ENCODE measurements at regions not wholly inside any gene's neighbourhood (a gene's known extent, or its start where the extent isn't known, plus 50 kb on each side); places are given as distances from the start of the nearest gene placed in this dataset.
A peak's percentile ranks its signal among the peaks of the same experiment; 100 is the strongest.
"Not testable (repeated sequence)": the region's sequence is repeated elsewhere in the genome, so short reads cannot be mapped to it uniquely, and the experiment has no call there.

DNA sequence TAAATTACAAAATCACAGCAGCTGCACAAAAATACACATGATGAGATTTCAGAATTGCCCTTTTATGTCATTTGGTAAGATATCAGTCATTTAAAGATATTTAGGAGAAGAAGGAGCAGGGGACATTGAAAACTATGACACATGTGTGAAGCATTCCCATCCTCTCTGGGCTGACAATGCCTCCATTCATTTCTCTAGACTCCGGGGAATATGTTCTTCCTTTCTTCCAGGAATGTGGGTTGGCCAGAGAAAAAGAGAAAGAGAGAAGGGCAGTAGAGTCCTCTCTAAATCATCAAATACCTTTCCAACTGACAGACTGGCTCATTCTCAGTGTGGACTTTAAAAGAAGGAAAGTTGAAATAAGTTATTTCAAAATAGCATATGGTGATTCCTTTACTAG, 205.6 kb upstream of the ADAMTSL1 start:
- peak; percentile 8 for DNase-seq (ENCODE audit: low read depth)
- in situ Hi-C loops (cut with HindIII; ENCODE audit: low pct_unique_long_range_greater_than_20kb, low sequenced_read_pairs) = no loop called here

- DNase-seq (ENCODE audit: low read depth) = no peak
- in situ Hi-C loops (cut with HindIII; ENCODE audit: low pct_unique_long_range_greater_than_20kb, low sequenced_read_pairs) = no loop called here
These were observed 204.4 kb upstream of the ADAMTSL1 start for GRCh38 chr9:18269561-18269960.

- in situ Hi-C loops (cut with HindIII; ENCODE audit: low pct_unique_long_range_greater_than_20kb, low sequenced_read_pairs) = no loop called here
- DNase-seq (ENCODE audit: low read depth) = no peak
These were observed 199.3 kb upstream of the ADAMTSL1 start for GRCh38 chr9:18274693-18275092.

GRCh38 chr9:18275313-18275990, 198.5 kb upstream of the ADAMTSL1 start:
- in situ Hi-C loops (cut with HindIII; ENCODE audit: low pct_unique_long_range_greater_than_20kb, low sequenced_read_pairs) = no loop called here

DNA sequence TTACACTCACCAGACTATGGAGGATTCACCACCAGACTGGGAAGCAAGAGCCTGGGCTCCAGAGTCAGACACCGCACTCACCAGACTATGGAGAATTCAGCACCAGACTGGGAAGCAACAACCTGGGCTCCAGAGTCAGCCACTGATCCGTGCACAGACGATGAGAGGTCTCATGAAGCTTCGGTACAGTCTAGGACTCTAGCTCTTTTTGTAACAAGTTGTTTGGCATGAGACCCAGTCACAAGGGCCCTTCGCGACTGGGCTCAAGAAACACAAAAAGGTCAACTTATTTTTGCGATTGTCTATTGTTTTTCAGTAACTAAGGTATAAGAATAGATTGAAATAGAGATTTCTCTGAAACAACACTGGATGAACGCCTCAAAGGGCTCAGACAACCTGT, 192.7 kb upstream of the ADAMTSL1 start:
- no peak for DNase-seq (ENCODE audit: low read depth)

More at GRCh38 chr9:18275313-18275990, 198.5 kb upstream of the ADAMTSL1 start:
- no peak for DNase-seq (ENCODE audit: low read depth)

DNA sequence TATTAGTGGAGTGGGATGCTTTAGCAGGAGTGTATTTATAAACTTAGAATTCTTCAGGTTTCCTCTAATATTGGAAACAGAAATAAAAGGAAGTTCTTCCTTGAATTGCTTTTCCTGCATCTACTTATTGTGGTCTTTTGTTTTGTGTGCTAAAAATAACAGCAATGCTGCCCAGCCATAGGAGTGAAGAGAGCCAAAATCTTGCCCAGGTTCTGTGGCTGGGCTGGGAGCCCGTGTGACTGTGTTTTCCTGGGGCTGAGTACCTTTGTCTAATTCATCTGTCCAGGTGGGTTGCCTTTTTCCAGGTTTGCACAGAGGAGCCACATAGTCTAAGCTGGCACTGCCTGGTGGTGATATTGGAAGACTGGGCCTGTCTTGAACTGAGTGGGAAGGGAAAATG, 179.7 kb upstream of the ADAMTSL1 start:
- in situ Hi-C loops (cut with HindIII; ENCODE audit: low pct_unique_long_range_greater_than_20kb, low sequenced_read_pairs) = no loop called here
- DNase-seq (ENCODE audit: low read depth) = no peak

More for the DNA sequence above, 192.7 kb upstream of the ADAMTSL1 start:
- in situ Hi-C loops (cut with HindIII; ENCODE audit: low pct_unique_long_range_greater_than_20kb, low sequenced_read_pairs) = no loop called here

DNA sequence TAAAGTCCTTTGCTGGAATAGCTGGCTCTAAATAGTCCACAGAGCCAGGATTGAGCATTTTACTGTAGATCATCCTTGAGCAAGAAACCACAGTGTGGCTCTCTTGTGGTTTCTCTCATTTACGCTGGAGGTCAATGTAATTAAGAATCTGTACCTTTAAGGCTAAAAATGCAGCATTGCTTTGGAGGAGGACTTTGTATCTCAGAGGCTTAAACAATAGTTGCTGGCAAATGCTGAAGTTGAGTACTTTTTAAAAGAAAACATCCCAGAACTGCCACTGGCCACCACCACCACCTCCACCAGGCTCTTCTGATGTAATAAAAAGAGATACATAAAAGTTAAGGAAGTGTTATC, 177.3 kb upstream of the ADAMTSL1 start:
- in situ Hi-C loops (cut with HindIII; ENCODE audit: low pct_unique_long_range_greater_than_20kb, low sequenced_read_pairs) = no loop called here
- no peak for DNase-seq (ENCODE audit: low read depth)

DNA sequence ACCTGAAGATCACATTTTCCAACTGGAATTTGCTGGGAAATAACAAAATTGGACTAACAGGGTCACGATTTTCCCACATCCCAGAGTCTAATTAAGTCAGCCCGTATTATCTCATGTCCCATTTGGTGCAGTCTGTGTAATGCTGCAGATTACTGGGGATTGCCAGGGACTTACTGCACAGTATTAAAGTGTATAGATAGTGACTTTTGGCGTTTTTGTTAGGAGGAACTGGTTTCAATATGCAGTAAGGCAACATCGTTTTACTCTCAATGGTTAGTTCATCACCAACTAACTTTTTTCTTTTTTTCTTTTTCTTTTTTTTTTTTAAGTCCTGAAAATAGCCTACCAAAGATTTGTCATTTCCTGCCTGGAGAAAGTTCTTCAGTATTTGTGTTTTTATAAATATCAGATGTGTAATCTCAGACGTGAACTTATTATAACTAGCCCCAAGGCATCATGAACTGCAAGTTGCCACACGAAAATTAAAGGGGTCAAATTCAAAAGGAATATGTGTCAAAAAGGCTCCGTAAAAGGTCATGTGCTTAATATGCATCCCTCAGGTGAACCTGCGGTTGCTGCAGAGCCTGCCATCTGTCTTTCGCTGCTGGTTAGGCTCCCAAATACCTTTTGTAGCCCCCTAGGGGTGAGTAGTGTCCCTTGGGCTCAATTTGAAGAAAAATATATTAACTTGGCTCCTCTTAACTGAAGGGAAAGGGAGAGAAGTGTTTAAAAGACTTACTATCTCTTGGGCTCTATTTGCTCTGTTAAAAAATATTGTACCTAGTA, 176.7 kb upstream of the ADAMTSL1 start:
- in situ Hi-C loops (cut with HindIII; ENCODE audit: low pct_unique_long_range_greater_than_20kb, low sequenced_read_pairs) = no loop called here
- no peak for DNase-seq (ENCODE audit: low read depth)

DNA sequence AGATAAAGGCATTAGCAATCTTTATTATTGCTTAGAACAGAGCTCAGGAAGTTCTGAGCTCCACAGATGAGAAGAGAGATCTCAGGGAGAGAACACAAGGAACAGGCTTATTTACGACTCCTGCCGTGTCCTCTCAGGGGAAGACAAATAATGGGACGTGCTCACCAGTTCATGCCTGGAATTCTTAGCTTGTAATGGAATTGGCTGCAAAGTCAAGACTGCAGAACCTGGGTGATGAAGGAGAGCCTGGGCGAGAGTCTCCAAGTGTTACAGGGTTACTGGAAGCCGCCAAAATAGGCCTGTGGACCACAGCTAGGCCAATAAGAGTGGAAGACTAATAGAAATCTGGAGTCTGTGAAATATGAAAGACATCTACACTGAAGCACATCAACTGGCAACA, 174.5 kb upstream of the ADAMTSL1 start:
- in situ Hi-C loops (cut with HindIII; ENCODE audit: low pct_unique_long_range_greater_than_20kb, low sequenced_read_pairs) = no loop called here
- DNase-seq (ENCODE audit: low read depth) = no peak

- in situ Hi-C loops (cut with HindIII; ENCODE audit: low pct_unique_long_range_greater_than_20kb, low sequenced_read_pairs); DNase-seq (ENCODE audit: low read depth): not testable (repeated sequence)
These were observed 168.7 kb upstream of the ADAMTSL1 start for GRCh38 chr9:18305167-18305806.

DNA sequence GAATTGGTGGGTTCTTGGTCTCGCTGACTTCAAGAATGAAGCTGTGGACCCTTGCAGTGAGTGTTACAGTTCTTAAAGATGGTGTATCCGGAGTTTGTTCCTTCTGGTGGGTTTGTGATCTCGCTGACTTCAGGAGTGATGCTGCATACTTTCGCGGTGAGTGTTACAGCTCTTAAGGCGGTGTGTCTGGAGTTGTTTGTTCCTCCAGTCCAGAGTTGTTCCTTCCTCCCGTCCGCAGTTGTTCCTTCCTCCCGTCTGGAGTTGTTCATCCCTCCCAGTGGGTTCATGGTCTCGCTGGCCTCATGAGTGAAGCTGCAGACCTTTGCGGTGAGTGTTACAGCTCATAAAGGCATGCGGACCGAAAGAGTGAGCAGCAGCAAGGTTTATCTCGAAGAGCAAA, 159.6 kb upstream of the ADAMTSL1 start:
- DNase-seq (ENCODE audit: low read depth) = no peak
- in situ Hi-C loops (cut with HindIII; ENCODE audit: low pct_unique_long_range_greater_than_20kb, low sequenced_read_pairs) = no loop called here

DNA sequence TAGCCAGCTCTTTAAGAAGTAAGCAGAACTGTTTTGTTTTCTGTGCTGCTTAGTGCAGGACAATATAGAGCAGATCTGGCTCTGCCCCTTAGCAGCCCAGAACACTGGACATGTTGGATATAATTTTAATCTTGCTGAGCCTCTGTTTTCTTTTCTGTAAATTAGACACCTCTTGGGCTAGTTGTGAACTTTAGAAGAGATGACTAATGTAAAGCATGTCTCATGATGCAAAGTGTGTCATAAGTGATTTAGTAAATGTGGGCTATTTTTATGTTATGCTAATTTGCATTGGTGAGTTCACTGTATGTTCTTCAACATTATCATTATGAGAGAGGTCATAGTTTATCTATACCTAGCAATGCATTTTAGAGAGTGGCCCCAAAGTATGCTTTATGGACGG, 156.1 kb upstream of the ADAMTSL1 start:
- in situ Hi-C loops (cut with HindIII; ENCODE audit: low pct_unique_long_range_greater_than_20kb, low sequenced_read_pairs) = no loop called here
- DNase-seq (ENCODE audit: low read depth) = no peak

DNA sequence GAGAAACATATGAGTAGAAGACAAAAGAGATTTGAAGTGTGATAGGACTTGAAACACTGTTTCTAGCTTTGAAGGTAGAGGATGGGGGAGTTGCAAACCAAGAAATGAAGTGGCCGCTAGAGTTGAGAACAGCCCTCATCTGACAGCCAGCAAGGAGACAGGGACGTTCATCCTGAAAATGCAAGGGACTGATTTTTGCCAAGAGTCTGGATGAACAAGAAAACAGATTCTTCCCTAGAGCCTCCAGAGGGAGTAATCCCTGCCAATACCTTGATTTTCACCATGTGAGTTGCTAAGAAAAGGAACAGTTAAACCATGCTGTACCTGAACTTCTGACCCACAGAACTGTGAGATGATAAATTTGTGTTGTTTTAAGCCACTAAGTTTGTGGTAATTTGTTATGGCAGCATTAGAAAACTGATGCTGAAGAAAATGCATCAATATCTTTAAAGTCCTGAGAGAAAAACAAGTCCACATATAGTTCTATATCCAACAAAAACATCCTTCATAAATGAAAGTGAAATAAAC, 154.0 kb upstream of the ADAMTSL1 start:
- in situ Hi-C loops (cut with HindIII; ENCODE audit: low pct_unique_long_range_greater_than_20kb, low sequenced_read_pairs) = no loop called here
- DNase-seq (ENCODE audit: low read depth) = no peak

GRCh38 chr9:18324928-18325745, 148.8 kb upstream of the ADAMTSL1 start:
- in situ Hi-C loops (cut with HindIII; ENCODE audit: low pct_unique_long_range_greater_than_20kb, low sequenced_read_pairs) = no loop called here
- no peak for DNase-seq (ENCODE audit: low read depth)

DNA sequence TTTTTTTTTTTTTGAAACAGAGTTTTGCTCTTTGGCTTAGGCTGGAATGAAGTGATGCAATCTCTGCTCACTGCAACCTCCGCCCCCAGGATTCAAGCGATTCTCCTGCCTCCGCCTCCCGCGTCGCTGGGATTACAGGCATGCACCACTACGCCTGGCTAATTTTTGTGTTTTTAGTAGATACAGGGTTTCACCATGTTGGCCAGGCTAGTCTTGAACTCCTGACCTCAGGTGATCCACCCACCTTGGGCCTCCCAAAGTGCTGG, 148.3 kb upstream of the ADAMTSL1 start:
- in situ Hi-C loops (cut with HindIII; ENCODE audit: low pct_unique_long_range_greater_than_20kb, low sequenced_read_pairs); DNase-seq (ENCODE audit: low read depth): not testable (repeated sequence)

DNA sequence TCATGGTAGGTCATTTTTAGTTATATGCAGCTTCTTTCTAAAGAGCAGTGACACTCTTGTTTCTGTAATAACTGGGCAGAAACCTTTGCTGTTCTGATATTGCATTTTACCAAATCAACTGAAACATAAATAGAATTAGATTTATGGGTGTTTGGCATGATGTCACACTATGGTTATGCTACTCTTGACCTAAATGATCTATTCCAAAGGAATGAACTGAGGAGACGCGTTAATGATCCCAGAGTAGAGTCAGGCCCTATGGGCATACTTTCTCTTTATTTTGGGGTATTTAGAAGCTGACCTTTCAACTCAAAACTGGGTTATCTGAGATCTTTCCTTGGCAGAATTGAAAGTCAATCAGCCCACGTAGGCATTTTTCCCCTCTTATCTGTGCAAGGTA, 146.8 kb upstream of the ADAMTSL1 start:
- in situ Hi-C loops (cut with HindIII; ENCODE audit: low pct_unique_long_range_greater_than_20kb, low sequenced_read_pairs) = no loop called here

DNA sequence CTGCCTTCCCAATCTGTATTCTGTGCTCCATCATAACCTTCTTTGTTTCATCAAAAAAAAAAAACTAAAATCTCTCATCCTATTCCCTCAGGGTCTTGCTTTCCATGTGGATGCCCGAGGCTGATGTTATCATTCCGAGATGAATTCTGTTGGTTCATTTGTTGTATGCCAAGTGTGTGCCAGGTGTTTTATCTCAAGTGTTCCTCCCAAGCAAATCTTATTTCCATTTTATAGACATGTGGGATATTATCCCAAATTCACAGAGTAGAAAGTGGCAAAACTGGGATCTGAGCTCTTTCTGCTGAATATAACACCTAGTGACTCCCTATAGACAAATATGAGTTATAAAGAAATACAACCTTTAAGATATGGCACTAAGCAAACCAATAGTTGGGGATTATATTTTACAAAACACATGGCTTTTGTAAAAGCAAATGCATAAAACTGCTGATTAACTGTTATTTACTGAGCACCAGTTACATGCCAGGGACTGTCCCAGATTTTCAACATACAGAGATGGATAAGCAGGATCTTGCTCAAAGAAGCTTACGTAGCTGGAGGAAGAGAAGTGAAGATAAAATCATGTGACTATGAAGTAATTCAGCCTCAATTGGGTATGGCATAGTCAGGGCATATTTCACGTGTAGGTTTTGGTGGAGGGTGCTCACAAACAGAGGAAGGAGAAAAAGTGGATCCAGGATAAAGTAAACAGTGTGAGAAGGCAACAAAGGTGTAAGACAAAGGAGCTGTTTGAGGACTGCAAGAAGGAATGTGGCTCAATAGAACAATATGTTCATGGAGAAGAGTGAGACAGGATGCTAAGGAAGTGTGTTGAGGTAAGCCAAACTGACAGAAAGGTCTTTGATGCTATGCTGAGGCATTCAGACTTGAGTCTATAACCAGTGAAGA, 143.3 kb upstream of the ADAMTSL1 start:
- DNase-seq (ENCODE audit: low read depth) = no peak
- in situ Hi-C loops (cut with HindIII; ENCODE audit: low pct_unique_long_range_greater_than_20kb, low sequenced_read_pairs) = no loop called here

More for the DNA sequence above, 146.8 kb upstream of the ADAMTSL1 start:
- DNase-seq (ENCODE audit: low read depth) = no peak

DNA sequence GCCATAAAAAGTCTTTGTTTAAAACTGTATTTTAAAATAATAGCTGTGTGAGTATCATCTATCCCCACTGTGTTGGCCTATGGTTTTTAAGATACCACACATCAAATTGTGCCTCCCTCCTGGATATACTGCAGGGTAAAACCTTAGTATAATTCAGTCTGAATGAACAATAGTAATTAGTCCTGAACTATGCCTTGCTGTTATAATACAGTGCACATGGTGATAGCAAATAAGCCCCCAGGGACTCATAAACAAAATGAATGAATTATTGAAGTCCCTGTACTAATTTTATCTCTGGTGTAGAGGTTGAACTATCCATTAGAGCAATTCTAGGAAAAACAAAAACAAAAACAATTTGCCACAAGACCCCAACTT, 142.7 kb upstream of the ADAMTSL1 start:
- in situ Hi-C loops (cut with HindIII; ENCODE audit: low pct_unique_long_range_greater_than_20kb, low sequenced_read_pairs) = no loop called here
- DNase-seq (ENCODE audit: low read depth) = no peak
